Brain microvascular endothelial cell (primary cell): ENCODE measurements at regions not wholly inside any gene's neighbourhood (a gene's known extent, or its start where the extent isn't known, plus 50 kb on each side); places are given as distances from the start of the nearest gene placed in this dataset.

Source experiments
- DNase-seq: peaks from one replicate; pipeline ENCODE4 v3.0.0-alpha.2; 2020
- H3K27ac ChIP-seq: fragments of 250-450 bp; sonication (Bioruptor Pico); 2 replicates; pipeline ENCODE4 v1.5.1; 2020; ENCODE audit warnings: mild to moderate bottlenecking, moderate library complexity
- H3K27me3 ChIP-seq: fragments of 250-450 bp; sonication (Bioruptor Pico); replicated peaks from 2 replicates; pipeline ENCODE4 v1.5.1; 2020; ENCODE audit warnings: mild to moderate bottlenecking
- H3K36me3 ChIP-seq: fragments of 250-450 bp; sonication (Bioruptor Pico); replicated peaks from 2 replicates; pipeline ENCODE4 v1.5.1; 2020; ENCODE audit warnings: mild to moderate bottlenecking
- H3K4me3 ChIP-seq: 2 replicates; pipeline ENCODE4 v1.5.1; 2011; ENCODE audit warnings: low read depth, mild to moderate bottlenecking, control low read depth, low read length, moderate library complexity
- in situ Hi-C: cut with HindIII; loops from 2 replicates; pipeline ENCODE4 v1.10.0; 2017; ENCODE audit warnings: low sequenced_read_pairs, low pct_ligation_motif_present
- TF ChIP-seq, protein P1 (sequence below): IDR thresholded peaks from 2 replicates; pipeline ENCODE4 v1.5.1; 2011; ENCODE audit warnings: low read depth, mild to moderate bottlenecking, moderate library complexity, low read length, control low read depth, inconsistent platforms; ENCODE audit errors: missing control alignments

- DNase-seq: peak; percentile 22
These were observed 147.7 kb upstream of the SYT10 start for GRCh38 chr12:33587354-33587753.

DNA sequence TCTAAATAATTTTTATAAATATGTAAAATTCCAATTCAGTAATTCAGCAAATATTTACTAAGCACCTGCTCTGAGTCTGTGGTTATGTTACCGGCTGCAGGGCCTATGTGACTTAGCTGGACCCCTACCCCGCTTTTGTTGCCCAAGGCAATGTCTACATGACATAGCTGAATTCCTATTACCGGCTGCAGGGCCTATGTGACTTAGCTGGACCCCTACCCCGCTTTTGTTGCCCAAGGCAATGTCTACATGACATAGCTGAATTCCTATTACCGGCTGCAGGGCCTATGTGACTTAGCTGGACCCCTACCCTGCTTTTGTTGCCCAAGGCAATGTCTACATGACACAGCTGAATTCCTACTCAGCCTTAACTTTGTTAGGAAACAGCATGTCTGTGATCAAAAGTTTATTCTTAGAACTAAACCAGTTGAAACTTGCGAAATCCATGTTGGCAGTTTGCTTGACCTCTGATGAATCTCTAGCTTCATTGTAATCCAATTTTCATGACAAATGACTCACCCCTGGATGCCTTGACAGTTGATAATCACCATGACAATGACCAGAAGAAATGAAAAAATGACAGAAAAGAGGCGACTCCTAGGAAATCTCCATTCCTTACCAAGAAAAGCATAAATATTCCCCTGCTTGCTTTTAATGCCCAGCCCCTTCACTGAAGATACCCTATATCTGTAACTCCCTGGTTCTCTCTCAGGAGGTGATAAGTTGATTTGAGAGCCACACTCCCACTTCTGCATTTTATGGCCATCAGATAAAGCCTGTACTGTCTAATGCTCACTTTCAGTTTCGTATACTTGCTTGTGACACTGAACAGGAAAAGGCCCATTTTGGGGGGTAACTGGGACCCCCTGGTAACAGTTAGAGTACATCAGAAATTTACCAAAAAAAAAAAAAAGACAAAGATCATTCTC lies 148.4 kb upstream of the SYT10 start:
- no peaks in the 10 kb centered on the region for H3K27me3 ChIP-seq
- DNase-seq: peak; percentile 40
- in situ Hi-C loops: no loop called here
- TF ChIP-seq, protein P1, sequence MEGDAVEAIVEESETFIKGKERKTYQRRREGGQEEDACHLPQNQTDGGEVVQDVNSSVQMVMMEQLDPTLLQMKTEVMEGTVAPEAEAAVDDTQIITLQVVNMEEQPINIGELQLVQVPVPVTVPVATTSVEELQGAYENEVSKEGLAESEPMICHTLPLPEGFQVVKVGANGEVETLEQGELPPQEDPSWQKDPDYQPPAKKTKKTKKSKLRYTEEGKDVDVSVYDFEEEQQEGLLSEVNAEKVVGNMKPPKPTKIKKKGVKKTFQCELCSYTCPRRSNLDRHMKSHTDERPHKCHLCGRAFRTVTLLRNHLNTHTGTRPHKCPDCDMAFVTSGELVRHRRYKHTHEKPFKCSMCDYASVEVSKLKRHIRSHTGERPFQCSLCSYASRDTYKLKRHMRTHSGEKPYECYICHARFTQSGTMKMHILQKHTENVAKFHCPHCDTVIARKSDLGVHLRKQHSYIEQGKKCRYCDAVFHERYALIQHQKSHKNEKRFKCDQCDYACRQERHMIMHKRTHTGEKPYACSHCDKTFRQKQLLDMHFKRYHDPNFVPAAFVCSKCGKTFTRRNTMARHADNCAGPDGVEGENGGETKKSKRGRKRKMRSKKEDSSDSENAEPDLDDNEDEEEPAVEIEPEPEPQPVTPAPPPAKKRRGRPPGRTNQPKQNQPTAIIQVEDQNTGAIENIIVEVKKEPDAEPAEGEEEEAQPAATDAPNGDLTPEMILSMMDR: no peak
- peak overlapping the region; percentile 61 for H3K27ac ChIP-seq
- H3K36me3 ChIP-seq: no peaks in the 10 kb centered on the region
- no peak overlapping the region for H3K4me3 ChIP-seq

More at GRCh38 chr12:33587354-33587753, 147.7 kb upstream of the SYT10 start:
- in situ Hi-C loops: no loop called here
- Histone ChIP-seq H3K4me3 (no peak overlapping the region), H3K27ac (peak overlapping the region; percentile 61), H3K27me3 (no peaks in the 10 kb centered on the region), H3K36me3 (no peaks in the 10 kb centered on the region)
- TF ChIP-seq, protein P1: no peak

DNA sequence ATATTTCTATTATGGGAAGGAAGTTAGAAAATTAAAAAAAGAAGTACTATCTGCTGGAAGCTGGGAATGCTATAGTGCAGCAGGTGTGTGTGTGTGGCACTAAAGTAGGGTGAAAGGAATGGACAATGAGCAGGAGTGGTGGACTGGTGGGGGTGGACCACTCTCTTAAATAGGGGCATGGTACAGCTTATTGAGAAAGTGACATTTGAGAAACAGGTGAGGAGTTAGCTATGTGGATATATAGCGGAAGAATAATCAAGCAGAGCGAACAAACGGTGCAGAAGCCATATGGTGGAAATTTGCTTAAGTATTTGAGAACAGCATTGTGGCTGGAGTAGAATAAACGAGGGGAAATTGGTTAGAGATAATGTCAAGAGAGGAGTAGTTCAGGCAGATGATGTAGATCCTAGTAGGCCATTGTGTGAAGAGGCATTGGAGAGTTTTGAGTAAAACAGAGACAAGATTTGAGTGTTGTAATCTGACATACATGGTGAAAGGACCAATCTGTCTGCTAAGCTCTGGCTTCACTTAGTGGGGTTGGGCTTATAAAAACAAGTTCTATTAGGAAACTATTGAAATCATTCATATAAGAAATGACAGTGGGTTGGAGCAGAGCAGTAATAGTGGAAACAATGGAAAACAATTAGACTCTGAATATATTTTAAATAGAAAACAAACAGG lies 149.2 kb upstream of the SYT10 start:
- TF ChIP-seq, protein P1: no peak
- DNase-seq: no peak
- Histone ChIP-seq H3K4me3 (no peak overlapping the region), H3K27ac (peak overlapping the region; percentile 61), H3K36me3 (no peaks in the 10 kb centered on the region), H3K27me3 (no peaks in the 10 kb centered on the region)
- in situ Hi-C loops: no loop called here

- H3K36me3 ChIP-seq: no peaks in the 10 kb centered on the region
- no peaks in the 10 kb centered on the region for H3K27me3 ChIP-seq
- H3K4me3 ChIP-seq: no peak overlapping the region
- no peak for DNase-seq
- no peak overlapping the region for H3K27ac ChIP-seq
- in situ Hi-C loops: no loop called here
- TF ChIP-seq, protein P1: no peak
These were observed 150.0 kb upstream of the SYT10 start for GRCh38 chr12:33589576-33590114.

DNA sequence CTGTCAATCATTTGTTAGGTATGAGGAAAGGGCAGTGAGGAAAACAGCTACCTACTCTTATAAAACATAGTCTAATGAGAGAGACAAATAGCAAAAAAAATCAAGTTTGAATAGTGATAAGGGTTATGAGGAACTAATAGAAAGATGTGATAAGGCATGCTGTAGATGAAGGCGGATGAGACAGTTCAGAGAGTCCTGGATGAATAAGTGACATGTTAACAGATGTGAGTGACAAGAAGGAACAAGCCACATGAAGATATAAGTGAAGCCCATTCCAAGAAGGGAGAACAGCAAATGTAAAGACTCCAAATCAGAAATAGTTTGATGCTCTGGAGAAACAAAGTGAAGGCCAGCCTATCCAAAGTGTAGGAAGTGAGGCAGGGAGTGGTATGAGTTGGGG lies 154.1 kb upstream of the SYT10 start:
- H3K27ac ChIP-seq: no peak overlapping the region
- H3K4me3 ChIP-seq: no peak overlapping the region
- TF ChIP-seq, protein P1: no peak
- H3K27me3 ChIP-seq: no peaks in the 10 kb centered on the region
- no peaks in the 10 kb centered on the region for H3K36me3 ChIP-seq
- in situ Hi-C loops: no loop called here
- DNase-seq: no peak
